ENCODE measurements at regions not wholly inside any gene's neighbourhood (a gene's known extent, or its start where the extent isn't known, plus 50 kb on each side); places are given as distances from the start of the nearest gene placed in this dataset.

DNA sequence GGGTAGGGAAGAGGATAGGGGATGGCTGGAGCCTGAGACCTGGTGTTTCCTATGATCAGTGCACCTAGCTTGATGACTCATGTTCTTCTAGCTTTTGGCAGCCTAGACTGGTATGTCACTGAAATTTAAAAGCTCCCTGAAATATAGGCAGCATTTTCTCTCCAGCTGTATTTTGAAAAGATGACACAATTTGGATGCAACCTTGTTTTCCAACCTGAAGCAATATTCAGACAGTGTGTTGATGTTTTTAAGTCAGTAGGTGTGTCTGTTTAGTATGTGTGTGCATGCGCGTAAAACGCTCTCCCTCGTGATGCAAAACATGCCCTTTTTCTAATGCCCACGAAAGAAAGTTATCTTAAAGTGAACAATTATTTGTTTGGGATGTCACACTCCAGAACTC, 58.5 kb downstream of the RPL22L1 start:
- TF ChIP-seq PATZ1 (CRISPR knock-in tag; IDR thresholded peaks at IDR 0.05; ENCODE audit: borderline replicate concordance) (no peak), ZFP3 (CRISPR knock-in tag; IDR thresholded peaks at IDR 0.05) (no peak), ESRRG (CRISPR knock-in tag; IDR thresholded peaks at IDR 0.05) (no peak), ZFP30 (CRISPR knock-in tag; IDR thresholded peaks at IDR 0.05) (no peak), ZC3H10 (CRISPR knock-in tag; IDR thresholded peaks at IDR 0.05) (no peak)

Measured in SK-N-SH treated with all-trans-retinoic acid at 6 μM for 48 hours (cell line).